Ecto neural progenitor cell (in vitro differentiated cells): ENCODE measurements at regions not wholly inside any gene's neighbourhood (a gene's known extent, or its start where the extent isn't known, plus 50 kb on each side); places are given as distances from the start of the nearest gene placed in this dataset.
A peak's percentile ranks its signal among the peaks of the same experiment; 100 is the strongest.

Experiments
- DNase-seq: peaks from one replicate; pipeline ENCODE4 v3.0.0-alpha.2; 2018; ENCODE audit warnings: low spot score

- no peak for DNase-seq
These were observed 229.3 kb upstream of the HDAC4 start for GRCh38 chr2:239629926-239630617.

GRCh38 chr2:239626961-239627592 lies 226.3 kb upstream of the HDAC4 start:
- DNase-seq = no peak

GRCh38 chr2:239625971-239626734 lies 225.3 kb upstream of the HDAC4 start:
- DNase-seq = peak; percentile 31

- DNase-seq = peak; percentile 27
These were observed 224.5 kb upstream of the HDAC4 start for GRCh38 chr2:239625156-239625845.

- DNase-seq = peak; percentile 18
These were observed 220.8 kb upstream of the HDAC4 start for GRCh38 chr2:239621611-239622010.

- DNase-seq = peak; percentile 10
These were observed 218.5 kb upstream of the HDAC4 start for GRCh38 chr2:239619369-239619768.

- no peak for DNase-seq
These were observed 215.9 kb upstream of the HDAC4 start for GRCh38 chr2:239616729-239617128.

- DNase-seq = peak; percentile 25
These were observed 211.3 kb upstream of the HDAC4 start for GRCh38 chr2:239612133-239612532.

- no peak for DNase-seq
These were observed 210.5 kb upstream of the HDAC4 start for GRCh38 chr2:239611222-239611795.

GRCh38 chr2:239610457-239611221 lies 209.8 kb upstream of the HDAC4 start:
- DNase-seq = peak; percentile 41

GRCh38 chr2:239609607-239610310 lies 208.9 kb upstream of the HDAC4 start:
- DNase-seq = no peak

GRCh38 chr2:239609162-239609561 lies 208.3 kb upstream of the HDAC4 start:
- DNase-seq = peak; percentile 42

- no peak for DNase-seq
These were observed 207.9 kb upstream of the HDAC4 start for GRCh38 chr2:239608723-239609122.

GRCh38 chr2:239608260-239608659 lies 207.4 kb upstream of the HDAC4 start:
- DNase-seq = no peak

- DNase-seq = peak; percentile 47
These were observed 206.8 kb upstream of the HDAC4 start for GRCh38 chr2:239607517-239608191.

- no peak for DNase-seq
These were observed 206.1 kb upstream of the HDAC4 start for GRCh38 chr2:239606741-239607516.

- DNase-seq = no peak
These were observed 205.2 kb upstream of the HDAC4 start for GRCh38 chr2:239605976-239606375.

GRCh38 chr2:239605409-239605808 lies 204.6 kb upstream of the HDAC4 start:
- DNase-seq = no peak

GRCh38 chr2:239604861-239605260 lies 204.0 kb upstream of the HDAC4 start:
- DNase-seq = no peak
